Breast epithelium (tissue), 3 donors: ENCODE measurements at regions not wholly inside any gene's neighbourhood (a gene's known extent, or its start where the extent isn't known, plus 50 kb on each side); places are given as distances from the start of the nearest gene placed in this dataset.
"Not testable (repeated sequence)": the region's sequence is repeated elsewhere in the genome, so short reads cannot be mapped to it uniquely, and the experiment has no call there.

Experiments used
- POLR2A ChIP-seq: fragments of 450-650 bp; IDR thresholded peaks from one replicate; pipeline ENCODE4 v1.6.1; 2016; ENCODE audit warnings: antibody characterized with exemption, mild to moderate bottlenecking, moderate library complexity
- POLR2AphosphoS5 ChIP-seq, 3 donors: sonication (generic); formaldehyde crosslinking; IDR thresholded peaks; one replicate each; pipeline ENCODE4 v1.6.1; 2017; ENCODE audit warnings: antibody characterized with exemption in 3 of 3
- TF ChIP-seq, protein P1 (sequence below), 3 donors: fragments of 450-650 bp; IDR thresholded peaks; one replicate each; pipeline ENCODE4 v1.5.1; 2016 to 2017; ENCODE audit warnings: antibody characterized with exemption in 3 of 3, mild to moderate bottlenecking in 3 of 3, moderate library complexity in 3 of 3

DNA sequence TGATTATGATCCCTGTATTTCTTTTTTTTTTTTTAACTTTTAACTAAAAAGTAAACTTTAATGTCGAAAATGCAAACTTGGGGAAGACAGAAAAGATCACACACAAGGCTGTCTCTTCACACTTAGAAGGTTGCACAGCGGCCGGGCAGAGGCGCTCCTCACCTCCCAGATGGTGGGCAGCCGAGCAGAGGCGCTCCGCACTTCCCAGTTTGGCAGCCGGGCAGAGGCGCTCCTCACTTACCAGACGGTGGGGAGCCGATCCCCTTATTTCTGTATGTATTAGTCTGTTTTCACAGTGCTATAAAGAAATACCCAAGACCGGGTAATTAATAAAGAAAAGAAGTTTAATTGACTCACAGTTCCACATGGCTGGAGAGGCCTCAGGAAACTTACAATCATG, 805.6 kb upstream of the SPRY2 start:
- TF ChIP-seq, protein P1, sequence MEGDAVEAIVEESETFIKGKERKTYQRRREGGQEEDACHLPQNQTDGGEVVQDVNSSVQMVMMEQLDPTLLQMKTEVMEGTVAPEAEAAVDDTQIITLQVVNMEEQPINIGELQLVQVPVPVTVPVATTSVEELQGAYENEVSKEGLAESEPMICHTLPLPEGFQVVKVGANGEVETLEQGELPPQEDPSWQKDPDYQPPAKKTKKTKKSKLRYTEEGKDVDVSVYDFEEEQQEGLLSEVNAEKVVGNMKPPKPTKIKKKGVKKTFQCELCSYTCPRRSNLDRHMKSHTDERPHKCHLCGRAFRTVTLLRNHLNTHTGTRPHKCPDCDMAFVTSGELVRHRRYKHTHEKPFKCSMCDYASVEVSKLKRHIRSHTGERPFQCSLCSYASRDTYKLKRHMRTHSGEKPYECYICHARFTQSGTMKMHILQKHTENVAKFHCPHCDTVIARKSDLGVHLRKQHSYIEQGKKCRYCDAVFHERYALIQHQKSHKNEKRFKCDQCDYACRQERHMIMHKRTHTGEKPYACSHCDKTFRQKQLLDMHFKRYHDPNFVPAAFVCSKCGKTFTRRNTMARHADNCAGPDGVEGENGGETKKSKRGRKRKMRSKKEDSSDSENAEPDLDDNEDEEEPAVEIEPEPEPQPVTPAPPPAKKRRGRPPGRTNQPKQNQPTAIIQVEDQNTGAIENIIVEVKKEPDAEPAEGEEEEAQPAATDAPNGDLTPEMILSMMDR (IDR thresholded peaks at IDR 0.05) = not testable (repeated sequence)
- TF ChIP-seq POLR2AphosphoS5 (IDR thresholded peaks at IDR 0.05); POLR2A: not testable (repeated sequence)
